Tibial artery (tissue), 4 donors: ENCODE measurements at regions not wholly inside any gene's neighbourhood (a gene's known extent, or its start where the extent isn't known, plus 50 kb on each side); places are given as distances from the start of the nearest gene placed in this dataset.

Experiments
- DNase-seq, 2 donors: peaks; one replicate each; pipeline ENCODE4 v3.0.0-alpha.2; 2019
- H3K27ac ChIP-seq, 2 donors: fragments of 200-600 bp; sonication (generic) in 1 of 2; 1 replicate in 1 of 2; 2 replicates in 1 of 2; pipeline ENCODE4 v1.5.1; 2018 to 2019; ENCODE audit warnings: mild to moderate bottlenecking in 1 of 2
- H3K27me3 ChIP-seq, 2 donors: fragments of 200-600 bp; sonication (generic) in 1 of 2; one replicate each; pipeline versions ENCODE4 v1.5.1 to v1.6.0; 2016 to 2019
- H3K36me3 ChIP-seq, 3 donors: fragments of 200-600 bp; sonication (generic) in 2 of 3; one replicate each; pipeline ENCODE4 v1.5.1; 2016 to 2019; ENCODE audit warnings: mild to moderate bottlenecking in 2 of 3
- H3K4me1 ChIP-seq, 4 donors: fragments of 200-600 bp; sonication (generic) in 2 of 4; 1 replicate in 3 of 4; 2 replicates in 1 of 4; pipeline ENCODE4 v1.5.1; 2016 to 2019
- H3K4me3 ChIP-seq, 2 donors: fragments of 200-600 bp; sonication (generic) in 1 of 2; 1 replicate in 1 of 2; 2 replicates in 1 of 2; pipeline ENCODE4 v1.5.1; 2018 to 2019; ENCODE audit warnings: mild to moderate bottlenecking in 2 of 2
- H3K9me3 ChIP-seq, 3 donors: fragments of 200-600 bp; sonication (generic) in 1 of 3; one replicate each; pipeline ENCODE4 v1.5.1; 2016 to 2019
- intact Hi-C: fragments of 100-400 bp; cut with DNase I; formaldehyde crosslinking; loops from one replicate; pipeline ENCODE4 v1.15.0; 2023; ENCODE audit warnings: low total_unique reads
- TF ChIP-seq, protein P1 (sequence below), 2 experiments: fragments of 200-600 bp in 1 of 2; fragments of 450-650 bp in 1 of 2; IDR thresholded peaks; one replicate each; pipeline ENCODE4 v1.5.1; 2017 to 2019; ENCODE audit warnings: antibody characterized with exemption in 2 of 2, mild to moderate bottlenecking in 1 of 2, moderate library complexity in 1 of 2

DNA sequence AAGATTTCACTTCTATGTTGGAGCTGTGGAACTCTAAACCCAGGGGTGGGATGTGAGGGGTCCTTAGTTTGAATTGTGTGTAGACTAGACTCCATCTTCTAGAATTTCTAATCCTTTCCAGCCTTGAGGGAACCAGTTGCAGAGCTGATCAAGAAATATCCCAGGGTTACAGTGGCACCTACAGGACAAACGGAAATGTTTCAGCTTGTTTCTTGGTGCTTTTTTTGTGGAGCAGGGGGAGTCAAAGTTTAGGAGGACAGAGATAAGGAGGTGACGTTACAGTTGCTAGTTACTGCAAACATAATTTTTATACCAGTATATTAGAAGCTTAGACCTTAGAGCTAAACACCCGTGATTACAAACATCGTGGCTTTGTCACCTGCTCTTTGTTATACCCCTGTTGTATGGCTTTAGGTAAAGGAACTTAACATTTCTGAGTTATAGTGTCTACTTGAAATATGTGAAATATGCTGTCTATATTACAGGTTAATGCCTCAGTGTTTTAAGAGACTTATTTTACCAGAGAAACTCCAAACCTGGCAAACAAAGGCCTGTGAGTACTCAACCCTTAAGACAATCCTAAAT, 84.5 kb upstream of the DYNC1I1 start:
- Histone ChIP-seq H3K27me3 (peaks cover 0 to 1% of the 10 kb centered on the region in 2 donors), H3K4me1 (no peaks in the 10 kb centered on the region), H3K4me3 (no peak overlapping the region), H3K36me3 (no peaks in the 10 kb centered on the region), H3K27ac (no peak overlapping the region), H3K9me3 (no peaks in the 10 kb centered on the region)
- TF ChIP-seq, protein P1, sequence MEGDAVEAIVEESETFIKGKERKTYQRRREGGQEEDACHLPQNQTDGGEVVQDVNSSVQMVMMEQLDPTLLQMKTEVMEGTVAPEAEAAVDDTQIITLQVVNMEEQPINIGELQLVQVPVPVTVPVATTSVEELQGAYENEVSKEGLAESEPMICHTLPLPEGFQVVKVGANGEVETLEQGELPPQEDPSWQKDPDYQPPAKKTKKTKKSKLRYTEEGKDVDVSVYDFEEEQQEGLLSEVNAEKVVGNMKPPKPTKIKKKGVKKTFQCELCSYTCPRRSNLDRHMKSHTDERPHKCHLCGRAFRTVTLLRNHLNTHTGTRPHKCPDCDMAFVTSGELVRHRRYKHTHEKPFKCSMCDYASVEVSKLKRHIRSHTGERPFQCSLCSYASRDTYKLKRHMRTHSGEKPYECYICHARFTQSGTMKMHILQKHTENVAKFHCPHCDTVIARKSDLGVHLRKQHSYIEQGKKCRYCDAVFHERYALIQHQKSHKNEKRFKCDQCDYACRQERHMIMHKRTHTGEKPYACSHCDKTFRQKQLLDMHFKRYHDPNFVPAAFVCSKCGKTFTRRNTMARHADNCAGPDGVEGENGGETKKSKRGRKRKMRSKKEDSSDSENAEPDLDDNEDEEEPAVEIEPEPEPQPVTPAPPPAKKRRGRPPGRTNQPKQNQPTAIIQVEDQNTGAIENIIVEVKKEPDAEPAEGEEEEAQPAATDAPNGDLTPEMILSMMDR (IDR thresholded peaks at IDR 0.05) = peak; percentile 25 to 47
- no peak for DNase-seq
- intact Hi-C loops = loop anchor here (5.0 to 10.0 kb wide), 2 partner anchors 63 to 176 kb away; no protein-coding TSS in a partner anchor

DNA sequence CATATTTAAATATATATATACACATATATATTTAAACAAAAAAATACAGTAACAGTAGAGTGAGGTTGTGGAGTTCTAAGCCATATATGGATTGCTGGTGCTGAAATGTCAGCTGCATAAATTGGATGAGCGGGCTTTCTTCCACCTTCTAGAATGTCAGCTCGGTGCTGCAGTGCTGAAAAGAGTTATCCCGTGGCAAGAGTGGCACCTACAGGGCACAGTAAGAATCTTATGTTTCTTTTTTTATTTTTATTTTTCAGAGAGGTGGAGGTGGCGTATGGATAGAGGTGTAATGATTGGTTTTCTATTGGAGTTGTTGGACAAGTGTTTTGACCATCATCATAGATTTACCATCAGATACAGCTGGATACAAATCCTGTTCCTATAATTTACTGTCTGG, 86.2 kb upstream of the DYNC1I1 start:
- no peaks in the 10 kb centered on the region for H3K36me3 ChIP-seq
- H3K4me1 ChIP-seq = no peaks in the 10 kb centered on the region
- no peak overlapping the region for H3K4me3 ChIP-seq
- no peaks in the 10 kb centered on the region for H3K27me3 ChIP-seq
- TF ChIP-seq, protein P1 (IDR thresholded peaks at IDR 0.05) = peak; percentile 53 to 76
- peak; percentile 40 to 68 for DNase-seq
- H3K9me3 ChIP-seq = no peaks in the 10 kb centered on the region
- intact Hi-C loops = loop anchor here (5.0 to 10.0 kb wide), 2 partner anchors 61 to 174 kb away; no protein-coding TSS in a partner anchor
- no peak overlapping the region for H3K27ac ChIP-seq

DNA sequence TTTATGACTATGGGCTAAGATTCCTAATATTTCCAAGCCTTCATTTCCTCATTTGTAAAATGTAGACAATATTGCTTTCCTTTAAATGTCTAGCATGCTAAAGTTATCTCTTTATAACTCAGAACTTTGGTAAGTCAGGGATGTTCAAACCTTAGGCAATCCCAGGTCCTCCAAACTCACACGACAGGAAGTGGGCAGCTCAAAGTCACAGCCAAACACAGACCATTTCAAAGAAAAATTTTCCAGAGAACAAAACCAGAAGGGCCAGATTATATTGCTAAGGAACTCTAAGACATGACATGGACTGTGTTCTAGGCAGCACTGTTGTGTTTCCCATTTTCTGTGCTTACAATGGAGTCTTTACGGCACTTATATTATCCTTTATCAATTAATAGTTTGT, 87.8 kb upstream of the DYNC1I1 start:
- Histone ChIP-seq H3K4me1 (no peaks in the 10 kb centered on the region), H3K27me3 (no peaks in the 10 kb centered on the region), H3K4me3 (no peak overlapping the region), H3K9me3 (no peaks in the 10 kb centered on the region), H3K36me3 (no peaks in the 10 kb centered on the region), H3K27ac (no peak overlapping the region)
- no peak for DNase-seq
- intact Hi-C loops = loop anchor here (10.0 kb wide), 1 partner anchor 60 kb away; no protein-coding TSS in a partner anchor
- TF ChIP-seq, protein P1 (IDR thresholded peaks at IDR 0.05) = no peak

DNA sequence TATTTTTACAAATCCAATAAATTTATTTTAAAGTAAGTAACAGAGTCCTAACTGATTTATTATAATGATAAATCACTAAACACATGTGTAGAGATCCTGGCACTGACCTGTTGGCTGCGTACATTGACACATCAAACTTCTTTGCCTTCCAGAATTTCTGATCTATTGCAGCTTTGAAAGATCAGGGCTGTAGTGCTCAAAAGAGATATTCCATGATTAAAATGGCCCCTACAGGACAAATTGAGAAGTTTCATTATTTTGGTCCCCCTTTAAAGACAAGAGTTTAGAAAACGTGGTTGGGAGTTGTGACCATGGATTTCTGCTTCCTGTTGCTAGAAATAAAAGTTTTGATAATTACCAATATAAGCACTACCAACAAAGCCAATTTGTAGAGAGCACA, 87.7 kb upstream of the PDK4 start:
- Histone ChIP-seq H3K4me1 (no peaks in the 10 kb centered on the region), H3K9me3 (no peaks in the 10 kb centered on the region), H3K36me3 (no peaks in the 10 kb centered on the region), H3K27me3 (no peaks in the 10 kb centered on the region), H3K27ac (no peak overlapping the region), H3K4me3 (no peak overlapping the region)
- DNase-seq = no peak
- TF ChIP-seq, protein P1 (IDR thresholded peaks at IDR 0.05) = peak; percentile 56 to 70
- intact Hi-C loops = loop anchor here (10.0 kb wide), 1 partner anchor 59 kb away; no protein-coding TSS in a partner anchor

DNA sequence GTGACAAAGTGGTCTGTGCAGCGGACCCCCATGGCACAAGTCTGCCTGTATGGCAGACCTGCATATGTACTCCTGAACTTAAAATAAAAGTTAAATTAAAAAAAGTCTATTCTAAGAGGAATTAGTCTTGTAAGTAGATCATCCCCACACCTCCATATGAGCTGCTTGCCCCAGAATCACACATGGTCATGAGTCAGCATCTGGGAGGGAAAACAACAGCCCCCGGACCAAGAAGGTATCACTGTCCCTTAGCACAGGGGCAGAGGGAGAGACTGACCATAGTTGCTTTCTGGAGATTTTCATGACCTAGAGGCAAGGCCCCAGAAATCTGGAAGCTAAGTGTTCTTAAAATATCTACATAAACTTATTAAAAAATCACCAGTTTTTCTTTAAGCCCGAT, 86.6 kb upstream of the PDK4 start:
- H3K27ac ChIP-seq = no peak overlapping the region
- no peaks in the 10 kb centered on the region for H3K27me3 ChIP-seq
- H3K36me3 ChIP-seq = no peaks in the 10 kb centered on the region
- H3K9me3 ChIP-seq = no peaks in the 10 kb centered on the region
- no peaks in the 10 kb centered on the region for H3K4me1 ChIP-seq
- intact Hi-C loops = loop anchor here (2.0 to 10.0 kb wide), 2 partner anchors 58 to 156 kb away; no protein-coding TSS in a partner anchor
- no peak for DNase-seq
- no peak overlapping the region for H3K4me3 ChIP-seq
- TF ChIP-seq, protein P1 (IDR thresholded peaks at IDR 0.05) = no peak
